DND-41 (cell line): ENCODE measurements at regions not wholly inside any gene's neighbourhood (a gene's known extent, or its start where the extent isn't known, plus 50 kb on each side); places are given as distances from the start of the nearest gene placed in this dataset.

ENCODE experiments used
- ATAC-seq: fragments of 200-7000 bp; cut with Tn5 transposase; 3 replicates; pipeline ENCODE4 v1.9.1; 2021; ENCODE audit warnings: low read depth; ENCODE audit not compliant: insufficient read depth
- DNase-seq: peaks from one replicate; pipeline ENCODE4 v3.0.0-alpha.2; 2020
- H2AFZ ChIP-seq: 2 replicates; pipeline ENCODE4 v1.6.0; 2012; ENCODE audit warnings: low read depth, low read length
- H3K27ac ChIP-seq: 2 replicates; pipeline ENCODE4 v1.5.1; 2012; ENCODE audit warnings: low read length, inconsistent platforms
- H3K27me3 ChIP-seq: fragments of 200-600 bp; sonication (generic); 2 replicates; pipeline ENCODE4 v1.6.0; 2012; ENCODE audit warnings: low read length, mild to moderate bottlenecking, inconsistent platforms; ENCODE audit not compliant: insufficient read depth, poor library complexity
- H3K36me3 ChIP-seq: 2 replicates; pipeline ENCODE4 v1.5.1; 2012; ENCODE audit warnings: low read length, inconsistent platforms; ENCODE audit not compliant: insufficient read depth
- H3K4me1 ChIP-seq: 2 replicates; pipeline ENCODE4 v1.5.1; 2012; ENCODE audit warnings: mild to moderate bottlenecking, low read length; ENCODE audit not compliant: insufficient read depth
- H3K4me2 ChIP-seq: 2 replicates; pipeline ENCODE4 v1.6.0; 2012; ENCODE audit warnings: mild to moderate bottlenecking, moderate library complexity, low read length, inconsistent platforms; ENCODE audit not compliant: insufficient read depth
- H3K4me3 ChIP-seq, 2 experiments: fragments of 200-600 bp in 1 of 2; shearing (Covaris generic) in 1 of 2; 2 replicates each; pipeline ENCODE4 v1.5.1; 2012 to 2016; ENCODE audit warnings: inconsistent platforms in 2 of 2, low read length in 2 of 2, mild to moderate bottlenecking in 2 of 2, low read depth in 1 of 2, moderate library complexity in 1 of 2
- H3K79me2 ChIP-seq: 2 replicates; pipeline ENCODE4 v1.6.0; 2012; ENCODE audit warnings: low read length, inconsistent platforms; ENCODE audit not compliant: insufficient read depth
- H3K9ac ChIP-seq: 2 replicates; pipeline ENCODE4 v1.6.0; 2012; ENCODE audit warnings: low read depth, mild to moderate bottlenecking, inconsistent platforms, low read length, moderate library complexity
- H3K9me3 ChIP-seq: 2 replicates; pipeline ENCODE4 v1.5.1; 2012; ENCODE audit warnings: low read length, moderate library complexity, mild to moderate bottlenecking, inconsistent platforms; ENCODE audit not compliant: insufficient read depth, severe bottlenecking
- H4K20me1 ChIP-seq: 2 replicates; pipeline ENCODE4 v1.6.0; 2012; ENCODE audit warnings: low read length; ENCODE audit not compliant: insufficient read depth
- CTCF ChIP-seq: IDR thresholded peaks from 2 replicates; pipeline ENCODE4 v1.5.1; 2012; ENCODE audit warnings: borderline replicate concordance, low read length, moderate library complexity, mild to moderate bottlenecking; ENCODE audit not compliant: poor library complexity, severe bottlenecking; ENCODE audit errors: extremely low read depth
- EZH2 ChIP-seq: IDR thresholded peaks from 3 replicates; pipeline ENCODE4 v1.6.1; 2012; ENCODE audit warnings: borderline replicate concordance, low read depth, mild to moderate bottlenecking, moderate library complexity, low read length, inconsistent platforms; ENCODE audit not compliant: severe bottlenecking

DNA sequence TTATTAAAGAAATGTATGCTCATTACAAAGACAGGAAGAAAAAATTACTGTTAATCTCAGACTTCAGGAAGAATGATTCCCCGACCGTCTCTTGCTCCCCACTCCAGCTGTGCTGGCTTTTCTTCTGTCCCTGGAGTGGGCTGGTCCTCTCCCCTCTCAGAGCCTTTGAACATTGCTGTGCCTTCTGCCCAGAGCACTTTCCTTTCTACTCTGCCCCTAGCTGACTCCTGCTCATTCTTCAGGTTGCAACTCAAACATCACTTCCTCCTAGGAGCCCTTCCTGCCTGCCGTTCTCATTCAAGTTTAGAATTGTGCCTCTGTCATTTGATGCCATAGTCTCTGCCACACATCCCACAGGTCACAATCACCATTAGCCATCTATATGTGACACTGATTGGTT, 329.5 kb downstream of the MIAT start:
- Histone ChIP-seq H3K27me3 (no peaks in the 10 kb centered on the region), H3K4me3 (no peak overlapping the region), H2AFZ (no peak overlapping the region), H3K36me3 (no peaks in the 10 kb centered on the region), H3K9ac (no peak overlapping the region), H3K27ac (no peak overlapping the region), H4K20me1 (no peaks in the 10 kb centered on the region; the same call in 1 of the 2 replicates), H3K4me2 (no peak overlapping the region), H3K79me2 (no peaks in the 10 kb centered on the region), H3K9me3 (no peaks in the 10 kb centered on the region), H3K4me1 (no peaks in the 10 kb centered on the region)
- ATAC-seq = no peak
- TF ChIP-seq EZH2 (no peak), CTCF (no peak)
- DNase-seq = no peak

DNA sequence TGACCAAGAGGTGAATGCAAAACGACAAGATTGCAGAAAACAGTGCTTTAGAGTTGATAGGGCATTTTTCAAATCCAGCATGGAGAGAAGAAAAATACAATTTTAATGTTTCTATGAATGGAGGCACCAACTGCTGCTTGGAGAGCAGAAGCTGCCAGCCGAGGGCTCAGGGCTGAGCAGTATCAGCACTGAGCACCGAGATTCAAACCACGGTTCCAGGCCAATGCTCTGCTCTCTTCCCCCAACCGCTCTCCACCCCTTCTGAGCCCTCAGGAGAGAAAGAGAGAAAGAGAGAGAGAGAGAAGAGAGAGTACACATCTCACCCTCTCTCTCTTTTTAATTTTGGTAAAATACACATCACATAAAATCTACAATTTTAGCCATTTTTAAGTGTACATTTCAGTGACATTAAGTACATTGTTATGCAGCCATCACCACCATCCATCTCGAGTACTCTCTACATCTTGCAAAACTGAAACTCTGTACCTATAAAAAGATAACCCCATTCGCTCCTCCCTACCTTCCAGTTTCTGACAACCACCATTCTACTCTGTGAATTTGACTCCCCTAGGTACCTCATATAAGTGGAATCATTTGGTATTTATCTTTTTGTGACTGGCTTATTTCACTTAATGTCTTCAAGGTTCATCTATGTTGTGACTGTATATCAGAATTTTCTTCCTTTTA, 333.3 kb downstream of the MIAT start:
- Histone ChIP-seq H3K27me3 (no peaks in the 10 kb centered on the region), H4K20me1 (no peaks in the 10 kb centered on the region; the same call in 1 of the 2 replicates), H3K27ac (no peak overlapping the region), H2AFZ (no peak overlapping the region), H3K36me3 (no peaks in the 10 kb centered on the region), H3K4me2 (no peak overlapping the region), H3K4me1 (no peaks in the 10 kb centered on the region), H3K79me2 (no peaks in the 10 kb centered on the region), H3K9me3 (no peaks in the 10 kb centered on the region), H3K4me3 (no peak overlapping the region), H3K9ac (no peak overlapping the region)
- DNase-seq (no peak), ATAC-seq (no peak)
- TF ChIP-seq EZH2 (no peak), CTCF (no peak)

GRCh38 chr22:26992556-26992955, 335.2 kb downstream of the MIAT start:
- Histone ChIP-seq H3K4me2 (no peak overlapping the region), H3K4me3 (no peak overlapping the region), H3K36me3 (no peaks in the 10 kb centered on the region), H3K27me3 (no peaks in the 10 kb centered on the region), H3K79me2 (no peaks in the 10 kb centered on the region), H2AFZ (no peak overlapping the region), H3K9ac (no peak overlapping the region), H3K4me1 (no peaks in the 10 kb centered on the region), H4K20me1 (no peaks in the 10 kb centered on the region; the same call in 1 of the 2 replicates), H3K9me3 (no peaks in the 10 kb centered on the region), H3K27ac (no peak overlapping the region)
- TF ChIP-seq CTCF (no peak), EZH2 (no peak)
- DNase-seq (no peak), ATAC-seq (no peak)

DNA sequence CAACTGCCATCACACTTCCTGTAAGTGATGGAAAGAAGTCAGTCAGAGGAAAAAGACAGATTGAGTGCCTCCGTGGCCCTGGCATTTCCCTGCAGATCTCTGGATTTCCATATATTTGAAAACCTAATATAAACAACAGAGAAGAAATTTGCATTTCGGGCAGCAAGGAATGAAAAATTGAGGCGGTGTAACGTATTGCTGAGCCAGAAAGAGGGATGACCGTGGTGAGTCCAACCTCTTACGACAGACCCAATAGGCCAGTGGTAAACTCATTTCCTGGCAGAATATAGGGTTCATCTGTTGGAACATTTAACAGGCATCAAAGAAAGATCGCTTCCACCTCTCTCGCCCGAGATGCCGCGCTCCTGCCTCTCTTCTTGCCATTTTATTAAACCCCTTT, 336.5 kb downstream of the MIAT start:
- TF ChIP-seq EZH2 (no peak), CTCF (no peak)
- Histone ChIP-seq H3K27me3 (no peaks in the 10 kb centered on the region), H4K20me1 (no peaks in the 10 kb centered on the region; the same call in 1 of the 2 replicates), H3K27ac (no peak overlapping the region), H3K4me3 (no peak overlapping the region), H3K36me3 (no peaks in the 10 kb centered on the region), H3K9ac (no peak overlapping the region), H2AFZ (no peak overlapping the region), H3K4me1 (no peaks in the 10 kb centered on the region), H3K9me3 (no peaks in the 10 kb centered on the region), H3K4me2 (no peak overlapping the region), H3K79me2 (no peaks in the 10 kb centered on the region)
- DNase-seq (no peak), ATAC-seq (no peak)
